ENCODE measurements at regions not wholly inside any gene's neighbourhood (a gene's known extent, or its start where the extent isn't known, plus 50 kb on each side); places are given as distances from the start of the nearest gene placed in this dataset.
"Not testable (repeated sequence)": the region's sequence is repeated elsewhere in the genome, so short reads cannot be mapped to it uniquely, and the experiment has no call there.

GRCh38 chr1:64410217-64410616 lies 59.7 kb upstream of the CACHD1 start:
- Histone ChIP-seq H3K27ac (no peak overlapping the region), H3K4me1 (no peaks in the 10 kb centered on the region), H3K4me3 (no peak overlapping the region), H3K9me3 (no peaks in the 10 kb centered on the region), H3K27me3 (ENCODE audit: low read depth) (no peaks in the 10 kb centered on the region), H3K36me3 (no peaks in the 10 kb centered on the region)
- TF ChIP-seq CTCF (IDR thresholded peaks at IDR 0.05): no peak
- no peak for ATAC-seq
- intact Hi-C loops (cut with DNase I): no loop called here
- no peak for DNase-seq

GRCh38 chr1:64414855-64415546 lies 54.9 kb upstream of the CACHD1 start:
- H3K27ac ChIP-seq; H3K4me1 ChIP-seq; H3K4me3 ChIP-seq; H3K9me3 ChIP-seq; DNase-seq; ATAC-seq; H3K27me3 ChIP-seq (ENCODE audit: low read depth); H3K36me3 ChIP-seq; intact Hi-C loops (cut with DNase I): not testable (repeated sequence)

GRCh38 chr1:64417803-64418202 lies 52.1 kb upstream of the CACHD1 start:
- no peak overlapping the region for H3K27ac ChIP-seq
- no peak overlapping the region for H3K4me3 ChIP-seq
- ATAC-seq: no peak
- no peaks in the 10 kb centered on the region for H3K27me3 ChIP-seq (ENCODE audit: low read depth)
- TF ChIP-seq CTCF (IDR thresholded peaks at IDR 0.05): no peak
- no peaks in the 10 kb centered on the region for H3K9me3 ChIP-seq
- H3K4me1 ChIP-seq: no peaks in the 10 kb centered on the region
- intact Hi-C loops (cut with DNase I): no loop called here
- no peak for DNase-seq
- no peaks in the 10 kb centered on the region for H3K36me3 ChIP-seq
